ENCODE measurements at regions not wholly inside any gene's neighbourhood (a gene's known extent, or its start where the extent isn't known, plus 50 kb on each side); places are given as distances from the start of the nearest gene placed in this dataset.

DNA sequence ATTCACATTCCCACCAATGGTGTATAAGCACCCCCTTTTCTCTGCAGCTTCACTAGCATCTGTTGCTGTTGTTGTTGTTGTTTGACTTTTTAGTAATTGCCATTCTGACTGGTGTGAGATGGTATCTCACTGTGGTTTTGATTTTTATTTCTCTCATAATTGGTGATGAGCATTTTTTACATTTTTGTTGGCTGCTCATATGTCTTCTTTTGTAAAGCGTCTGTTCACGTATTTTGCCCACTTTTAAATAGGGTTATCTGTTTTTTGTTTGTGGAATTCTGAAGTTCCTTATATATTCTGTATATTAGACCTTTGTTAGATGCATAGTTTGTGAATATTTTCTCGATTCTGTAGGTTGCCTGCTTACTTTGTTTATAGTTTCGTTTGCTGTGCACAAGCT, 278.4 kb upstream of the TNP1 start:
- H3K36me3 ChIP-seq (replicated peaks; ENCODE audit: insufficient read depth, low read depth): no peaks in the 10 kb centered on the region
- H3K9me2 ChIP-seq (replicated peaks; ENCODE audit: insufficient read depth): no peaks in the 10 kb centered on the region
- no peaks in the 10 kb centered on the region for H4K20me1 ChIP-seq (ENCODE audit: insufficient read depth, poor library complexity, severe bottlenecking)
- no peaks in the 10 kb centered on the region for H3K79me2 ChIP-seq
- DNase-seq (ENCODE audit: low spot score): no peak
- H3K27me3 ChIP-seq: no peaks in the 10 kb centered on the region
- H3K27ac ChIP-seq: no peak overlapping the region
- H3K4me3 ChIP-seq: no peak overlapping the region
- no peak overlapping the region for H3K4me2 ChIP-seq
- H3K4me1 ChIP-seq (ENCODE audit: insufficient read depth): no peaks in the 10 kb centered on the region
- TF ChIP-seq, protein P1, sequence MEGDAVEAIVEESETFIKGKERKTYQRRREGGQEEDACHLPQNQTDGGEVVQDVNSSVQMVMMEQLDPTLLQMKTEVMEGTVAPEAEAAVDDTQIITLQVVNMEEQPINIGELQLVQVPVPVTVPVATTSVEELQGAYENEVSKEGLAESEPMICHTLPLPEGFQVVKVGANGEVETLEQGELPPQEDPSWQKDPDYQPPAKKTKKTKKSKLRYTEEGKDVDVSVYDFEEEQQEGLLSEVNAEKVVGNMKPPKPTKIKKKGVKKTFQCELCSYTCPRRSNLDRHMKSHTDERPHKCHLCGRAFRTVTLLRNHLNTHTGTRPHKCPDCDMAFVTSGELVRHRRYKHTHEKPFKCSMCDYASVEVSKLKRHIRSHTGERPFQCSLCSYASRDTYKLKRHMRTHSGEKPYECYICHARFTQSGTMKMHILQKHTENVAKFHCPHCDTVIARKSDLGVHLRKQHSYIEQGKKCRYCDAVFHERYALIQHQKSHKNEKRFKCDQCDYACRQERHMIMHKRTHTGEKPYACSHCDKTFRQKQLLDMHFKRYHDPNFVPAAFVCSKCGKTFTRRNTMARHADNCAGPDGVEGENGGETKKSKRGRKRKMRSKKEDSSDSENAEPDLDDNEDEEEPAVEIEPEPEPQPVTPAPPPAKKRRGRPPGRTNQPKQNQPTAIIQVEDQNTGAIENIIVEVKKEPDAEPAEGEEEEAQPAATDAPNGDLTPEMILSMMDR (IDR thresholded peaks at IDR 0.05; ENCODE audit: poor library complexity): no peak
- 92% methylated on average over 4 of the region's 4 CpGs for WGBS (ENCODE audit: low lambda C conversion rate, missing lambda C conversion rate)
- H2AFZ ChIP-seq: no peak overlapping the region
- peaks cover 14% of the 10 kb centered on the region for H3K9me3 ChIP-seq (ENCODE audit: low read depth)

DNA sequence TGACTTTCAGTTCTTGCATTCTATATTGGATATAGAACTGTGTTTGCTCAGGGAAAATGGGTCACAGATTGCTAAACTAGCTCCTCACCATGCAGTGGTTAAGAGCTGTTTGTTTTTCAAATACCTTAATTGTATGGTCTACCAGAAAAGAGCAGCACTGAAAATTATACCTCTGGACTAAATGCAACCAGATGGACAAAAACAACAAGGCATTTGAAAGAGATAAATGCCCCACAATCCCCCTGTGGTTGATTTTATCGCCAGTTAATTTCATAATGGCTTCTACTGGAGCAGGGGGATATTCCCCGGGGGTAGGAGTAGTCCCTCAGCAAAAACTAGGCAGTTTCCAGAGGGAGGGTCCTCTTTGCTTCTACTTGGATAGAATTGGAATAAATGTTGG, 267.9 kb upstream of the TNP1 start:
- no peaks in the 10 kb centered on the region for H3K4me1 ChIP-seq (ENCODE audit: insufficient read depth)
- no peak overlapping the region for H3K4me3 ChIP-seq
- H3K79me2 ChIP-seq: no peaks in the 10 kb centered on the region
- H3K4me2 ChIP-seq: no peak overlapping the region
- no peaks in the 10 kb centered on the region for H3K27me3 ChIP-seq
- DNase-seq (ENCODE audit: low spot score): no peak
- TF ChIP-seq EZH2phosphoT487 (IDR thresholded peaks at IDR 0.05; ENCODE audit: low read depth, severe bottlenecking, unreplicated experiment): no peak
- no peak for TF ChIP-seq EZH2 (IDR thresholded peaks at IDR 0.05; ENCODE audit: borderline replicate concordance)
- TF ChIP-seq, protein P1 (IDR thresholded peaks at IDR 0.05; ENCODE audit: poor library complexity): no peak
- no peak overlapping the region for H2AFZ ChIP-seq
- H3K36me3 ChIP-seq (replicated peaks; ENCODE audit: insufficient read depth, low read depth): no peaks in the 10 kb centered on the region
- no peaks in the 10 kb centered on the region for H3K9me2 ChIP-seq (replicated peaks; ENCODE audit: insufficient read depth)
- H4K20me1 ChIP-seq (ENCODE audit: insufficient read depth, poor library complexity, severe bottlenecking): no peaks in the 10 kb centered on the region
- H3K9me3 ChIP-seq (ENCODE audit: low read depth): no peaks in the 10 kb centered on the region
- H3K27ac ChIP-seq: peak overlapping the region; percentile 8
- 60% methylated on average over 2 of the region's 2 CpGs for WGBS (ENCODE audit: low lambda C conversion rate, missing lambda C conversion rate)

DNA sequence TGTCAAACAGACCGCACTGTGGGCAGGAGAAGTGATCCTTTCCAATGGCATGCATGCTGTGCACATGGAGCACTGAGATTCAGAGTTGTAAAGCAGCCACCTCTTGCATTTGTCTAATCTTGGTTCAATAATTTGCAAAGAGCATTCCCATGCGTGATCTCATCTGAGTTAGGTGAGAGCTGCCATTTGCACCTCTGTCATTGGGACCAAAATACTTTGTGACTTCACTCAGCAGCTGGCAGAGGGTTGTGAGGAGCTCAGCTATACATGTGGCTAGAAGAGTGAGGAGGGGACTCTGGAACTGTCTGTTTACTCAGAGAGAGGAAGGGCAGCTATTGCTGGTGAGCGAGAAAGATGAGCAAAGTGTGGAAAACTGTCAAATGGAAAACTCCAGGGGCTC, 265.1 kb upstream of the TNP1 start:
- Histone ChIP-seq H3K4me1 (ENCODE audit: insufficient read depth) (no peaks in the 10 kb centered on the region), H3K9me3 (ENCODE audit: low read depth) (no peaks in the 10 kb centered on the region), H4K20me1 (ENCODE audit: insufficient read depth, poor library complexity, severe bottlenecking) (no peaks in the 10 kb centered on the region), H3K27ac (no peak overlapping the region), H3K27me3 (no peaks in the 10 kb centered on the region), H3K9me2 (replicated peaks; ENCODE audit: insufficient read depth) (no peaks in the 10 kb centered on the region), H3K4me3 (no peak overlapping the region), H3K4me2 (no peak overlapping the region), H2AFZ (no peak overlapping the region), H3K79me2 (no peaks in the 10 kb centered on the region), H3K36me3 (replicated peaks; ENCODE audit: insufficient read depth, low read depth) (no peaks in the 10 kb centered on the region)
- WGBS (ENCODE audit: low lambda C conversion rate, missing lambda C conversion rate): 87% methylated on average over 3 of the region's 3 CpGs
- TF ChIP-seq EZH2phosphoT487 (IDR thresholded peaks at IDR 0.05; ENCODE audit: low read depth, severe bottlenecking, unreplicated experiment): no peak
- no peak for TF ChIP-seq EZH2 (IDR thresholded peaks at IDR 0.05; ENCODE audit: borderline replicate concordance)
- TF ChIP-seq, protein P1 (IDR thresholded peaks at IDR 0.05; ENCODE audit: poor library complexity): no peak
- no peak for DNase-seq (ENCODE audit: low spot score)

DNA sequence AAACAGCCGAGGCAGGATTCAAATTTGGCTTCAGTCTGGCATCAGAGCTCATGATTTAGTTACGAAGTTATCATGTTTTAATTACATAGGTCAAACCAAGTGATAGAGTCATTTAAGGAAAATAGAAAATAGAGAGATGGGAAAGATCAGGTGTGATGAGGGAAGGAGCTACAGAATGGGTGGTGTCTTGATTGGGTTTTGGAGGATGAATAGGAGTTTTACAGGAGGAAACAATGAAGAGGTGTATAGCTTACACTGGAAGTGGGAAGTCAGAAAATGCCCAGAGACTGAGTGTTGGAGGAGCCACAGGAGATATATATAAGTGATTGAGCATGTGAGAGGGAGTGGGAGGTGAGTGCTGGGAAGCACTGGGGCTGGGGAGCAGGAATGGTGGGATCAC, 264.2 kb upstream of the TNP1 start:
- Histone ChIP-seq H2AFZ (no peak overlapping the region), H3K4me1 (ENCODE audit: insufficient read depth) (no peaks in the 10 kb centered on the region), H3K4me2 (no peak overlapping the region), H3K9me2 (replicated peaks; ENCODE audit: insufficient read depth) (no peaks in the 10 kb centered on the region), H3K79me2 (no peaks in the 10 kb centered on the region), H3K36me3 (replicated peaks; ENCODE audit: insufficient read depth, low read depth) (no peaks in the 10 kb centered on the region), H3K4me3 (no peak overlapping the region), H4K20me1 (ENCODE audit: insufficient read depth, poor library complexity, severe bottlenecking) (no peaks in the 10 kb centered on the region), H3K27ac (no peak overlapping the region), H3K9me3 (ENCODE audit: low read depth) (no peaks in the 10 kb centered on the region), H3K27me3 (no peaks in the 10 kb centered on the region)
- DNase-seq (ENCODE audit: low spot score): no peak
- TF ChIP-seq, protein P1 (IDR thresholded peaks at IDR 0.05; ENCODE audit: poor library complexity): no peak
- no peak for TF ChIP-seq EZH2 (IDR thresholded peaks at IDR 0.05; ENCODE audit: borderline replicate concordance)
- TF ChIP-seq EZH2phosphoT487 (IDR thresholded peaks at IDR 0.05; ENCODE audit: low read depth, severe bottlenecking, unreplicated experiment): no peak
- WGBS (ENCODE audit: low lambda C conversion rate, missing lambda C conversion rate): 88% methylated on average over 2 of the region's 2 CpGs
